SH-SY5Y (cell line): ENCODE measurements at regions not wholly inside any gene's neighbourhood (a gene's known extent, or its start where the extent isn't known, plus 50 kb on each side); places are given as distances from the start of the nearest gene placed in this dataset.

Source experiments
- GATA2 ChIP-seq: IDR thresholded peaks from 2 replicates; pipeline ENCODE4 v1.6.1; 2011; ENCODE audit warnings: mild to moderate bottlenecking, low read depth, low read length
- GATA3 ChIP-seq: IDR thresholded peaks from 2 replicates; pipeline ENCODE4 v1.6.1; 2011; ENCODE audit warnings: low read depth, mild to moderate bottlenecking, low read length, moderate library complexity

- TF ChIP-seq GATA3: no peak
- no peak for TF ChIP-seq GATA2
Observed at GRCh38 chr2:204065566-204065965, 129.0 kb downstream of the ICOS start.
